HFFc6 (cell line): ENCODE measurements at regions not wholly inside any gene's neighbourhood (a gene's known extent, or its start where the extent isn't known, plus 50 kb on each side); places are given as distances from the start of the nearest gene placed in this dataset.

Experiments
- DNase-seq: peaks from one replicate; pipeline ENCODE4 v3.0.0-alpha.2; 2018
- H3K27ac Mint-ChIP-seq: 2 replicates; pipeline ENCODE4 v1.8.0; 2020; ENCODE audit warnings: mild to moderate bottlenecking, mixed read lengths
- H3K27me3 Mint-ChIP-seq: 2 replicates; pipeline ENCODE4 v1.8.0; 2021; ENCODE audit warnings: mild to moderate bottlenecking, moderate library complexity, mixed read lengths; ENCODE audit not compliant: insufficient read depth
- H3K36me3 Mint-ChIP-seq: 2 replicates; pipeline ENCODE4 v1.8.0; 2021; ENCODE audit warnings: low read depth, mixed read lengths
- H3K4me1 Mint-ChIP-seq: 2 replicates; pipeline ENCODE4 v1.8.0; 2020; ENCODE audit warnings: low read depth, mixed read lengths
- H3K4me3 Mint-ChIP-seq: 2 replicates; pipeline ENCODE4 v1.8.0; 2020; ENCODE audit warnings: mild to moderate bottlenecking, moderate library complexity, mixed read lengths
- H3K9me3 Mint-ChIP-seq: 2 replicates; pipeline ENCODE4 v1.8.0; 2020; ENCODE audit warnings: mild to moderate bottlenecking, mixed read lengths
- CTCF ChIP-seq: fragments of 200-600 bp; sonication (generic); IDR thresholded peaks from 2 replicates; pipeline ENCODE4 v1.5.0; 2021; ENCODE audit warnings: antibody characterized with exemption, mild to moderate bottlenecking

- TF ChIP-seq CTCF = no peak
- no peaks in the 10 kb centered on the region for H3K4me1 Mint-ChIP-seq
- H3K27me3 Mint-ChIP-seq = no peaks in the 10 kb centered on the region; the same call in none of the 2 replicates
- no peak for DNase-seq
- no peaks in the 10 kb centered on the region for H3K36me3 Mint-ChIP-seq
- H3K9me3 Mint-ChIP-seq = no peaks in the 10 kb centered on the region
- H3K4me3 Mint-ChIP-seq = no peak overlapping the region
- no peak overlapping the region for H3K27ac Mint-ChIP-seq
Measured at GRCh38 chr10:61166065-61166464, 222.1 kb upstream of the RHOBTB1 start.

GRCh38 chr10:61164458-61165160 lies 220.6 kb upstream of the RHOBTB1 start:
- Mint-ChIP-seq H3K4me3 (no peak overlapping the region), H3K36me3 (no peaks in the 10 kb centered on the region), H3K27ac (no peak overlapping the region), H3K9me3 (no peaks in the 10 kb centered on the region), H3K27me3 (no peaks in the 10 kb centered on the region; the same call in none of the 2 replicates), H3K4me1 (no peaks in the 10 kb centered on the region)
- no peak for TF ChIP-seq CTCF
- DNase-seq = no peak

- no peak for TF ChIP-seq CTCF
- Mint-ChIP-seq H3K27ac (no peak overlapping the region), H3K4me3 (no peak overlapping the region), H3K27me3 (no peaks in the 10 kb centered on the region; the same call in none of the 2 replicates), H3K4me1 (no peaks in the 10 kb centered on the region), H3K36me3 (no peaks in the 10 kb centered on the region), H3K9me3 (no peaks in the 10 kb centered on the region)
- no peak for DNase-seq
Measured at GRCh38 chr10:61163403-61163802, 219.4 kb upstream of the RHOBTB1 start.

GRCh38 chr10:61160253-61160652 lies 216.3 kb upstream of the RHOBTB1 start:
- Mint-ChIP-seq H3K27me3 (no peaks in the 10 kb centered on the region; the same call in none of the 2 replicates), H3K36me3 (no peaks in the 10 kb centered on the region), H3K4me3 (no peak overlapping the region), H3K4me1 (no peaks in the 10 kb centered on the region), H3K9me3 (no peaks in the 10 kb centered on the region), H3K27ac (no peak overlapping the region)
- TF ChIP-seq CTCF = no peak
- no peak for DNase-seq

- no peaks in the 10 kb centered on the region for H3K36me3 Mint-ChIP-seq
- DNase-seq = peak; percentile 3
- H3K4me1 Mint-ChIP-seq = no peaks in the 10 kb centered on the region
- no peaks in the 10 kb centered on the region; the same call in none of the 2 replicates for H3K27me3 Mint-ChIP-seq
- no peaks in the 10 kb centered on the region for H3K9me3 Mint-ChIP-seq
- TF ChIP-seq CTCF = no peak
- no peak overlapping the region for H3K4me3 Mint-ChIP-seq
- no peak overlapping the region for H3K27ac Mint-ChIP-seq
Measured at GRCh38 chr10:61159253-61159652, 215.3 kb upstream of the RHOBTB1 start.
